Peyer's patch (tissue), 4 donors: ENCODE measurements at regions not wholly inside any gene's neighbourhood (a gene's known extent, or its start where the extent isn't known, plus 50 kb on each side); places are given as distances from the start of the nearest gene placed in this dataset.

Experiments
- DNase-seq, 3 donors: peaks; one replicate each; pipeline ENCODE4 v3.0.0-alpha.2; 2017 to 2019
- H3K27ac ChIP-seq, 4 donors: fragments of 200-600 bp; sonication (generic); one replicate each; pipeline ENCODE4 v1.5.1; 2016 to 2019
- H3K27me3 ChIP-seq, 2 donors: fragments of 200-600 bp; sonication (generic); one replicate each; pipeline ENCODE4 v1.5.1; 2019
- H3K36me3 ChIP-seq, 3 donors: fragments of 200-600 bp; sonication (generic); one replicate each; pipeline ENCODE4 v1.5.1; 2016 to 2019
- H3K4me1 ChIP-seq, 4 donors: fragments of 200-600 bp; sonication (generic); one replicate each; pipeline ENCODE4 v1.5.1; 2016 to 2019
- H3K4me3 ChIP-seq, 4 donors: fragments of 200-600 bp; sonication (generic); 1 replicate in 3 of 4; 2 replicates in 1 of 4; pipeline ENCODE4 v1.5.1; 2016 to 2019; ENCODE audit warnings: mild to moderate bottlenecking in 1 of 4
- H3K9me3 ChIP-seq, 4 donors: fragments of 200-600 bp; sonication (generic); one replicate each; pipeline ENCODE4 v1.5.1; 2016 to 2019; ENCODE audit warnings: mild to moderate bottlenecking in 1 of 4
- CTCF ChIP-seq, 6 experiments: fragments of 450-650 bp in 4 of 6; fragments of 200-600 bp in 2 of 6; sonication (generic) in 1 of 6; IDR thresholded peaks; one replicate each; pipeline ENCODE4 v1.5.1; 2017 to 2019; ENCODE audit warnings: antibody characterized with exemption in 6 of 6, mild to moderate bottlenecking in 3 of 6, moderate library complexity in 1 of 6
- POLR2A ChIP-seq, 2 donors: fragments of 450-650 bp; IDR thresholded peaks; one replicate each; pipeline ENCODE4 v1.5.1; 2017; ENCODE audit warnings: antibody characterized with exemption in 2 of 2, mild to moderate bottlenecking in 2 of 2, moderate library complexity in 2 of 2

DNA sequence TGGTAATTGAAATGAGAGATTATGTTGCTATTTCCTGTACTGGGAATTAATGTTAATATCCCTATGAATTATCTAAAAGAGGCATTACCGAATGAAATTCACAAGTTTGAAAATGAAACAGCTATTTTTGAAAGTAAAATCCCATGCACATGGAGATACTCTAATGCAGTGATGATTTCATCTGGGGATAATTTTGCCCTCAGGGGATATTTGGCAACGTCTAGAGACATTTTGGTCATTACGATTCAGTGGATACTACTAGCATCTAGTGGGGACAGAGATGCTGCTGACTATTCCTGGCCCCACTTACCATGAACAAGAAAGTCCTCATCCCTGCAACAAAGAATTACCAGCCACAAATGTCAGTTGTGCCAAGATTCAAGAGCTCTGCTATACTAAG lies 500.9 kb downstream of the EFNA5 start:
- TF ChIP-seq POLR2A (IDR thresholded peaks at IDR 0.05) = no peak
- Histone ChIP-seq H3K4me3 (no peak overlapping the region), H3K27ac (no peak overlapping the region), H3K27me3 (no peaks in the 10 kb centered on the region), H3K4me1 (no peaks in the 10 kb centered on the region), H3K9me3 (no peaks in the 10 kb centered on the region), H3K36me3 (no peaks in the 10 kb centered on the region)
- DNase-seq = no peak

GRCh38 chr5:107168848-107169752 lies 501.6 kb downstream of the EFNA5 start:
- no peaks in the 10 kb centered on the region for H3K4me1 ChIP-seq
- DNase-seq = no peak
- no peak overlapping the region for H3K27ac ChIP-seq
- H3K9me3 ChIP-seq = no peaks in the 10 kb centered on the region
- H3K27me3 ChIP-seq = no peaks in the 10 kb centered on the region
- TF ChIP-seq CTCF (IDR thresholded peaks at IDR 0.05) (no peak), POLR2A (IDR thresholded peaks at IDR 0.05) (no peak)
- no peak overlapping the region for H3K4me3 ChIP-seq
- no peaks in the 10 kb centered on the region for H3K36me3 ChIP-seq

- Histone ChIP-seq H3K27me3 (no peaks in the 10 kb centered on the region), H3K27ac (no peak overlapping the region), H3K9me3 (no peaks in the 10 kb centered on the region), H3K4me3 (no peak overlapping the region), H3K36me3 (no peaks in the 10 kb centered on the region), H3K4me1 (no peaks in the 10 kb centered on the region)
- TF ChIP-seq CTCF (IDR thresholded peaks at IDR 0.05) (no peak), POLR2A (IDR thresholded peaks at IDR 0.05) (no peak)
- DNase-seq = no peak
These were observed 502.7 kb downstream of the EFNA5 start for GRCh38 chr5:107168086-107168485.

DNA sequence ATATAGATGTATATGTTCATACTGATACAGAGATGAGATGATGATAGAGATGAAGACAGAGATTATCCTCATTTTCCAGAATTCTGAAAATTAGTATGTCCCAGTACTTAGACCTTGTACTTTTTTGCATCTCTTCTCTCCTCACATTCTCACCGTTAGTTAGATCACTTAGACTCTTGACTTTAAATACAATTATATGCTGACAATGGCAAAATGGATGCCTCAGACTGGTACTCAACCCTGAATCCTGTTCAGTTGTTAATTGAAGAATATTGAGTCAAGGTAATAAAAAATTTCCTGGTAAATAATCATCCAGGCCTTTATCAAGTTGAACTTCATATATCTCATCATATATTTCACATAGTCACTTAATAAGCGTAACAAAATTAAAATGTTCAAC lies 505.4 kb downstream of the EFNA5 start:
- H3K4me1 ChIP-seq = no peaks in the 10 kb centered on the region
- TF ChIP-seq POLR2A (IDR thresholded peaks at IDR 0.05) = no peak
- TF ChIP-seq CTCF (IDR thresholded peaks at IDR 0.05) = no peak
- H3K9me3 ChIP-seq = no peaks in the 10 kb centered on the region
- DNase-seq = no peak
- no peaks in the 10 kb centered on the region for H3K27me3 ChIP-seq
- no peak overlapping the region for H3K4me3 ChIP-seq
- no peaks in the 10 kb centered on the region for H3K36me3 ChIP-seq
- H3K27ac ChIP-seq = no peak overlapping the region

DNA sequence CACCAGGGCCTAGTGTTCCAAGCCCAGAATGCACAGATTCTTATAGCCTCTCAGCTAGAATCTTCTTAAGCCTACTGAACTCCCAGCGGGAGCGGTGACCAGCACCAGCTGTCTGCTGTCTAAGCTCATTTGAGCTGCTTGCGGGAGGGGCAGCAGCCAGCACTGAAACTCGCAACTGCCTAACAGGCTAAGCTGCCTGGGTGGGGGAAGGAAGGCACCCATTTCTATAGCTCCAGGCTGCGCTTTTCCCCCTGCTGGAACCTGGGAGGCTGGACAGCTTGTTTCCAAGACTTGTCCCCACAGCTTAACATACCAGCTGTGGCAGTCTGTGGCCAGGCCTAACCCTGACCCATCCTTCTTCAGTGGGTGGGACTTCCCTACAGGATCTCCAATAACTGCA lies 512.9 kb downstream of the EFNA5 start:
- no peak for TF ChIP-seq CTCF (IDR thresholded peaks at IDR 0.05)
- TF ChIP-seq POLR2A (IDR thresholded peaks at IDR 0.05) = no peak
- H3K27me3 ChIP-seq = no peaks in the 10 kb centered on the region
- DNase-seq = no peak
- no peaks in the 10 kb centered on the region for H3K36me3 ChIP-seq
- H3K27ac ChIP-seq = no peak overlapping the region
- no peaks in the 10 kb centered on the region for H3K9me3 ChIP-seq
- H3K4me3 ChIP-seq = no peak overlapping the region
- no peaks in the 10 kb centered on the region for H3K4me1 ChIP-seq

- H3K27me3 ChIP-seq = no peaks in the 10 kb centered on the region
- no peaks in the 10 kb centered on the region for H3K9me3 ChIP-seq
- no peak overlapping the region for H3K4me3 ChIP-seq
- H3K36me3 ChIP-seq = no peaks in the 10 kb centered on the region
- H3K27ac ChIP-seq = no peak overlapping the region
- DNase-seq = no peak
- H3K4me1 ChIP-seq = no peaks in the 10 kb centered on the region
- TF ChIP-seq POLR2A (IDR thresholded peaks at IDR 0.05) = no peak
These were observed 515.0 kb downstream of the EFNA5 start for GRCh38 chr5:107155707-107156106.
